GM12891 (cell line): ENCODE measurements at regions not wholly inside any gene's neighbourhood (a gene's known extent, or its start where the extent isn't known, plus 50 kb on each side); places are given as distances from the start of the nearest gene placed in this dataset.

Experiments used
- POLR2A ChIP-seq: IDR thresholded peaks from 2 replicates; pipeline ENCODE4 v1.6.1; 2011; ENCODE audit warnings: low read depth, low read length, control low read depth
- POLR2AphosphoS5 ChIP-seq: IDR thresholded peaks from 2 replicates; pipeline ENCODE4 v1.6.1; 2011; ENCODE audit warnings: low read depth, low read length, control low read depth

- TF ChIP-seq POLR2A (no peak), POLR2AphosphoS5 (no peak)
These were observed 131.6 kb upstream of the DOCK10 start for GRCh38 chr2:225173909-225174308.
